Lung (tissue), 11 donors: ENCODE measurements at regions not wholly inside any gene's neighbourhood (a gene's known extent, or its start where the extent isn't known, plus 50 kb on each side); places are given as distances from the start of the nearest gene placed in this dataset.

Experiments used
- ATAC-seq: fragments of 200-7000 bp; cut with Tn5 transposase; one replicate; pipeline ENCODE4 v1.9.1; 2020; ENCODE audit warnings: moderate number of reproducible peaks; ENCODE audit not compliant: insufficient read depth, low FRiP score
- DNase-seq, 3 donors: peaks; one replicate each; pipeline ENCODE4 v3.0.0-alpha.2; 2013 to 2017
- H3K27ac ChIP-seq, 2 donors: one replicate each; pipeline ENCODE4 v1.5.1; 2013; ENCODE audit warnings: mild to moderate bottlenecking in 2 of 2, moderate library complexity in 2 of 2, control low read depth in 1 of 2, inconsistent platforms in 1 of 2, low read depth in 1 of 2, low read length in 1 of 2
- H3K27me3 ChIP-seq, 3 donors: one replicate each; pipeline ENCODE4 v1.5.1; 2013; ENCODE audit warnings: low read length in 2 of 3; ENCODE audit not compliant: control insufficient read depth in 3 of 3, insufficient read depth in 3 of 3
- H3K36me3 ChIP-seq, 4 donors: one replicate each; pipeline ENCODE4 v1.5.1; 2013; ENCODE audit warnings: low read length in 4 of 4, mild to moderate bottlenecking in 1 of 4, moderate library complexity in 1 of 4; ENCODE audit not compliant: control insufficient read depth in 4 of 4, insufficient read depth in 4 of 4
- H3K4me1 ChIP-seq, 5 donors: one replicate each; pipeline ENCODE4 v1.5.1; 2013; ENCODE audit warnings: low read length in 5 of 5, mild to moderate bottlenecking in 2 of 5, moderate library complexity in 1 of 5; ENCODE audit not compliant: control insufficient read depth in 5 of 5, insufficient read depth in 5 of 5
- H3K4me3 ChIP-seq: one replicate; pipeline ENCODE4 v1.5.1; 2013; ENCODE audit warnings: mild to moderate bottlenecking, control low read depth, moderate library complexity
- H3K9ac ChIP-seq, 2 donors: one replicate each; pipeline ENCODE4 v1.5.1; 2013; ENCODE audit warnings: low read length in 2 of 2, control low read depth in 1 of 2; ENCODE audit not compliant: insufficient read depth in 1 of 2
- H3K9me3 ChIP-seq, 4 donors: one replicate each; pipeline ENCODE4 v1.5.1; 2013; ENCODE audit warnings: low read length in 3 of 4, mild to moderate bottlenecking in 1 of 4, moderate library complexity in 1 of 4; ENCODE audit not compliant: control insufficient read depth in 4 of 4, insufficient read depth in 3 of 4
- WGBS, 2 donors: extraction: QIAGEN DNeasy Blood & Tissue Kit; methylation state at CpG; one replicate each; pipeline ENCODE4 v1.1.7; 2013; 5-methylcytosine and 5-hydroxymethylcytosine counted together
- TF ChIP-seq, protein P1 (sequence below): IDR thresholded peaks from 2 replicates; pipeline ENCODE4 v1.5.1; 2012; ENCODE audit warnings: mild to moderate bottlenecking; ENCODE audit errors: control extremely low read depth, extremely low read depth
- donor health status: control.
- donor health status: control.
- donor health status: Bipolar disorder and iron deficiency.
- donor health status: healthy.
- donor health status: DM: yes; HTN: yes; CAD: no.

GRCh38 chr1:113279776-113280391 lies 110.4 kb upstream of the MAGI3 start:
- WGBS, 2 donors = 69 to 79% methylated on average over 3 of the region's 3 CpGs
- DNase-seq (no peak), ATAC-seq (no peak)
- Histone ChIP-seq H3K4me3 (no peak overlapping the region), H3K4me1 (no peaks in the 10 kb centered on the region), H3K36me3 (no peaks in the 10 kb centered on the region), H3K27me3 (no peaks in the 10 kb centered on the region), H3K27ac (no peak overlapping the region), H3K9me3 (peaks cover 0 to 1% (median 0%) of the 10 kb centered on the region in 4 donors), H3K9ac (no peak overlapping the region)
- TF ChIP-seq, protein P1, sequence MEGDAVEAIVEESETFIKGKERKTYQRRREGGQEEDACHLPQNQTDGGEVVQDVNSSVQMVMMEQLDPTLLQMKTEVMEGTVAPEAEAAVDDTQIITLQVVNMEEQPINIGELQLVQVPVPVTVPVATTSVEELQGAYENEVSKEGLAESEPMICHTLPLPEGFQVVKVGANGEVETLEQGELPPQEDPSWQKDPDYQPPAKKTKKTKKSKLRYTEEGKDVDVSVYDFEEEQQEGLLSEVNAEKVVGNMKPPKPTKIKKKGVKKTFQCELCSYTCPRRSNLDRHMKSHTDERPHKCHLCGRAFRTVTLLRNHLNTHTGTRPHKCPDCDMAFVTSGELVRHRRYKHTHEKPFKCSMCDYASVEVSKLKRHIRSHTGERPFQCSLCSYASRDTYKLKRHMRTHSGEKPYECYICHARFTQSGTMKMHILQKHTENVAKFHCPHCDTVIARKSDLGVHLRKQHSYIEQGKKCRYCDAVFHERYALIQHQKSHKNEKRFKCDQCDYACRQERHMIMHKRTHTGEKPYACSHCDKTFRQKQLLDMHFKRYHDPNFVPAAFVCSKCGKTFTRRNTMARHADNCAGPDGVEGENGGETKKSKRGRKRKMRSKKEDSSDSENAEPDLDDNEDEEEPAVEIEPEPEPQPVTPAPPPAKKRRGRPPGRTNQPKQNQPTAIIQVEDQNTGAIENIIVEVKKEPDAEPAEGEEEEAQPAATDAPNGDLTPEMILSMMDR = no peak

DNA sequence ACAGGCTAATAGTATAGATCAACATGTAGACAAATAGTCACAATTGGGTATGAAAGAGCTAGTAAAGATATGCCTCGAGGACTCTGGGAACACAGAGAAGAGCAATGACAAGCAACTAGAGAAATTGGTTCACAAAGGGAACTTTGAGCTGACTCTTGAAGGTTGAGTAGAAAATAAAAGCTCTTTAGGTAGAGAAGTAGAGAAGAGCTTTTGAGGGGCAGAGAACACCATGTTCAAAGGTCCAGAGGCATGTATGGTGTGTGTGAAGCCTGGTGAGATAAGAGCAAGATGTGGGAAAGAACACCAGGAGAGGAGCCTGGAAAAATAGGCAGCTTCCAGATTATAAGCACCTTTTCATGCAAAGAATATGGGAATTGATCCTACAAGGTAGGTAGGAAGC lies 109.7 kb upstream of the MAGI3 start:
- no peak for ATAC-seq

DNA sequence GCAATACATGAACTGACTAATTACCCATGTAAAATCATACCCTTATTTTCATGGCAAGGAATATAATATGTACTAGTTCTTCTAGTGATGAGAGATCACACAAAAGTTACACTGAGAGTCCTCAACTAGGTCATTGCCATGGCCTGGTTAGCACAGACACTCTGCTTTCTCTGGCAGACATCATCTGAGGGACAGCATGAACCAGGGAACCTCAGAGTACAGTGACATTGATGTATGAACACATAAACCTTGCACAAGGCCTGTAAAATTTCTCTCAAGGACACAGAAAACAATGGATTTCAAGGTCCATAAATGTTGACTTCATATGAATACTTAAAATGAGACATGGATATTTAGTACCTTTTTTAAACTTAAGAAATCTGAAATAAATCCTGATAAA lies 108.8 kb upstream of the MAGI3 start:
- no peak overlapping the region for H3K9ac ChIP-seq
- ATAC-seq = no peak
- TF ChIP-seq, protein P1 = no peak
- H3K27ac ChIP-seq = no peak overlapping the region
- H3K36me3 ChIP-seq = no peaks in the 10 kb centered on the region
- no peak for DNase-seq
- H3K27me3 ChIP-seq = no peaks in the 10 kb centered on the region
- H3K4me1 ChIP-seq = no peaks in the 10 kb centered on the region
- H3K9me3 ChIP-seq = peaks cover 0 to 1% (median 0%) of the 10 kb centered on the region in 4 donors
- no peak overlapping the region for H3K4me3 ChIP-seq

More for the DNA sequence above, 109.7 kb upstream of the MAGI3 start:
- Histone ChIP-seq H3K9ac (no peak overlapping the region), H3K9me3 (peaks cover 0 to 1% (median 0%) of the 10 kb centered on the region in 4 donors), H3K27ac (no peak overlapping the region), H3K27me3 (no peaks in the 10 kb centered on the region), H3K4me3 (no peak overlapping the region), H3K4me1 (no peaks in the 10 kb centered on the region), H3K36me3 (no peaks in the 10 kb centered on the region)
- TF ChIP-seq, protein P1 = no peak
- WGBS, 2 donors = 68 to 84% methylated on average over 1 of the region's 1 CpG
- no peak for DNase-seq
